Esophagus squamous epithelium (tissue), 4 donors: ENCODE measurements at regions not wholly inside any gene's neighbourhood (a gene's known extent, or its start where the extent isn't known, plus 50 kb on each side); places are given as distances from the start of the nearest gene placed in this dataset.

Source experiments
- POLR2A ChIP-seq, 4 donors: fragments of 450-650 bp; IDR thresholded peaks; one replicate each; pipeline ENCODE4 v1.6.1; 2017; ENCODE audit warnings: antibody characterized with exemption in 4 of 4, mild to moderate bottlenecking in 4 of 4, moderate library complexity in 3 of 4
- TF ChIP-seq, protein P1 (sequence below), 6 experiments: fragments of 450-650 bp in 4 of 6; fragments of 200-600 bp in 2 of 6; sonication (generic) in 2 of 6; IDR thresholded peaks; one replicate each; pipeline ENCODE4 v1.5.1; 2016 to 2019; ENCODE audit warnings: antibody characterized with exemption in 6 of 6, mild to moderate bottlenecking in 4 of 6, moderate library complexity in 4 of 6

DNA sequence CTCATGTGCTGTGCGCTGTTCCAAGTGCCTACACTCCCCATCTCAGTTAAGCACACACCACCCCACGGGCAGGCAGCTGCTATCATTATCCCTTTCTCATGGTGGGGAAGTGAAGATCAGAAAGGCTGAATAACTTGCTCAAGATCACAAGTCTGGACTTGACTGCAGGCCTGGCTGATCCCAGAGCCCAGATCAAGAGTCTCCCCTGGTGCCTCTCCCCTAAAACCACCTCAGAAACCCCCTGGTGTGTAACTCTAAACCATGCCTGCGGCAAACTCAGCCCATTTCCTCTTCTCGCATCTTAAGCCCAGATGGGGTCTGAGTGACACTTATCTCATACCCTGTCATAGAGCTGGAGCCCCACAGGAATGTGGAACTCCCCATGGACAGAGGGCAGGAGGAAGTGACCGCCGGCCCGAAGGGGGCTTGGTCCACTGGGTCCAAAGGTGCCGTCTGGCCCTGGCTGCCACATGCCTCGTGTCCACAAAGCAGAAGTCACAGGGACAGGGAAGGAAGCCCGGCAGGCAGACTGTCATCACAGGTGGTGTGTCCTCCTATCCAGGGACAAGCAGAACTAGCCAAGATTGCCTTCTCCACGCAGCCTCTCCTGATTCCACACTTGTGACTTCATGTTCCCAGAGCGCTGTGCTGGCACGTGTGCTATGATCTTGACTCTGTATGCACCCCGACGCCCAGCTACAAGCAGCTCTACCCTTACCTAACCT, 92.1 kb downstream of the SYF2 start:
- no peak for TF ChIP-seq POLR2A (IDR thresholded peaks at IDR 0.05)
- TF ChIP-seq, protein P1, sequence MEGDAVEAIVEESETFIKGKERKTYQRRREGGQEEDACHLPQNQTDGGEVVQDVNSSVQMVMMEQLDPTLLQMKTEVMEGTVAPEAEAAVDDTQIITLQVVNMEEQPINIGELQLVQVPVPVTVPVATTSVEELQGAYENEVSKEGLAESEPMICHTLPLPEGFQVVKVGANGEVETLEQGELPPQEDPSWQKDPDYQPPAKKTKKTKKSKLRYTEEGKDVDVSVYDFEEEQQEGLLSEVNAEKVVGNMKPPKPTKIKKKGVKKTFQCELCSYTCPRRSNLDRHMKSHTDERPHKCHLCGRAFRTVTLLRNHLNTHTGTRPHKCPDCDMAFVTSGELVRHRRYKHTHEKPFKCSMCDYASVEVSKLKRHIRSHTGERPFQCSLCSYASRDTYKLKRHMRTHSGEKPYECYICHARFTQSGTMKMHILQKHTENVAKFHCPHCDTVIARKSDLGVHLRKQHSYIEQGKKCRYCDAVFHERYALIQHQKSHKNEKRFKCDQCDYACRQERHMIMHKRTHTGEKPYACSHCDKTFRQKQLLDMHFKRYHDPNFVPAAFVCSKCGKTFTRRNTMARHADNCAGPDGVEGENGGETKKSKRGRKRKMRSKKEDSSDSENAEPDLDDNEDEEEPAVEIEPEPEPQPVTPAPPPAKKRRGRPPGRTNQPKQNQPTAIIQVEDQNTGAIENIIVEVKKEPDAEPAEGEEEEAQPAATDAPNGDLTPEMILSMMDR (IDR thresholded peaks at IDR 0.05) = no peak
